ENCODE measurements at regions not wholly inside any gene's neighbourhood (a gene's known extent, or its start where the extent isn't known, plus 50 kb on each side); places are given as distances from the start of the nearest gene placed in this dataset.

GRCh38 chr12:118641249-118641648 lies 264.9 kb downstream of the SUDS3 start:
- whole genome bisulfite sequencing, 3 donors: 66 to 72% (median 68%) methylated on average over 3 of the region's 3 CpGs
- DNase-seq: no peak
- TF ChIP-seq, protein P1, sequence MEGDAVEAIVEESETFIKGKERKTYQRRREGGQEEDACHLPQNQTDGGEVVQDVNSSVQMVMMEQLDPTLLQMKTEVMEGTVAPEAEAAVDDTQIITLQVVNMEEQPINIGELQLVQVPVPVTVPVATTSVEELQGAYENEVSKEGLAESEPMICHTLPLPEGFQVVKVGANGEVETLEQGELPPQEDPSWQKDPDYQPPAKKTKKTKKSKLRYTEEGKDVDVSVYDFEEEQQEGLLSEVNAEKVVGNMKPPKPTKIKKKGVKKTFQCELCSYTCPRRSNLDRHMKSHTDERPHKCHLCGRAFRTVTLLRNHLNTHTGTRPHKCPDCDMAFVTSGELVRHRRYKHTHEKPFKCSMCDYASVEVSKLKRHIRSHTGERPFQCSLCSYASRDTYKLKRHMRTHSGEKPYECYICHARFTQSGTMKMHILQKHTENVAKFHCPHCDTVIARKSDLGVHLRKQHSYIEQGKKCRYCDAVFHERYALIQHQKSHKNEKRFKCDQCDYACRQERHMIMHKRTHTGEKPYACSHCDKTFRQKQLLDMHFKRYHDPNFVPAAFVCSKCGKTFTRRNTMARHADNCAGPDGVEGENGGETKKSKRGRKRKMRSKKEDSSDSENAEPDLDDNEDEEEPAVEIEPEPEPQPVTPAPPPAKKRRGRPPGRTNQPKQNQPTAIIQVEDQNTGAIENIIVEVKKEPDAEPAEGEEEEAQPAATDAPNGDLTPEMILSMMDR (IDR thresholded peaks at IDR 0.05): no peak
- intact Hi-C loops (cut with DNase I): no loop called here
- Histone ChIP-seq H3K36me3 (ENCODE audit: insufficient read depth in 1 of 2, low read depth in 1 of 2) (no peaks in the 10 kb centered on the region), H3K27ac (no peak overlapping the region), H3K9me3 (no peaks in the 10 kb centered on the region), H3K27me3 (ENCODE audit: insufficient read depth in 3 of 3, low read length in 2 of 3) (no peaks in the 10 kb centered on the region), H3K4me1 (no peaks in the 10 kb centered on the region), H3K4me3 (no peak overlapping the region)
- ATAC-seq: no peak

GRCh38 chr12:118645219-118645618 lies 268.9 kb downstream of the SUDS3 start:
- 18 to 24% (median 19%) methylated on average over 3 of the region's 3 CpGs for WGBS, 3 donors
- no peak overlapping the region for H3K4me3 ChIP-seq
- H3K4me1 ChIP-seq: no peaks in the 10 kb centered on the region
- H3K9me3 ChIP-seq: no peaks in the 10 kb centered on the region
- intact Hi-C loops (cut with DNase I): no loop called here
- no peak overlapping the region for H3K27ac ChIP-seq
- H3K36me3 ChIP-seq (ENCODE audit: insufficient read depth in 1 of 2, low read depth in 1 of 2): no peaks in the 10 kb centered on the region
- H3K27me3 ChIP-seq (ENCODE audit: insufficient read depth in 3 of 3, low read length in 2 of 3): no peaks in the 10 kb centered on the region
- DNase-seq (no peak), ATAC-seq (no peak)
- TF ChIP-seq, protein P1 (IDR thresholded peaks at IDR 0.05): no peak

GRCh38 chr12:118649765-118650585 lies 273.6 kb downstream of the SUDS3 start:
- no peaks in the 10 kb centered on the region for H3K9me3 ChIP-seq
- ATAC-seq: no peak
- intact Hi-C loops (cut with DNase I): no loop called here

GRCh38 chr12:118650586-118650960 lies 274.2 kb downstream of the SUDS3 start:
- H3K9me3 ChIP-seq: no peaks in the 10 kb centered on the region
- no peak overlapping the region for H3K27ac ChIP-seq
- ATAC-seq (no peak), DNase-seq (no peak)
- no peaks in the 10 kb centered on the region for H3K27me3 ChIP-seq (ENCODE audit: insufficient read depth in 3 of 3, low read length in 2 of 3)
- H3K4me3 ChIP-seq: no peak overlapping the region
- H3K4me1 ChIP-seq: no peaks in the 10 kb centered on the region
- 91 to 93% (median 92%) methylated on average over 7 of the region's 7 CpGs for WGBS, 3 donors
- no peaks in the 10 kb centered on the region for H3K36me3 ChIP-seq (ENCODE audit: insufficient read depth in 1 of 2, low read depth in 1 of 2)
- TF ChIP-seq, protein P1 (IDR thresholded peaks at IDR 0.05): no peak
- intact Hi-C loops (cut with DNase I): no loop called here

More at GRCh38 chr12:118649765-118650585, 273.6 kb downstream of the SUDS3 start:
- Histone ChIP-seq H3K27me3 (ENCODE audit: insufficient read depth in 3 of 3, low read length in 2 of 3) (no peaks in the 10 kb centered on the region), H3K4me1 (no peaks in the 10 kb centered on the region), H3K4me3 (no peak overlapping the region), H3K27ac (no peak overlapping the region), H3K36me3 (ENCODE audit: insufficient read depth in 1 of 2, low read depth in 1 of 2) (no peaks in the 10 kb centered on the region)
- DNase-seq: no peak
- WGBS, 3 donors: 81 to 84% (median 81%) methylated on average over 19 of the region's 19 CpGs
- TF ChIP-seq, protein P1 (IDR thresholded peaks at IDR 0.05): no peak

DNA sequence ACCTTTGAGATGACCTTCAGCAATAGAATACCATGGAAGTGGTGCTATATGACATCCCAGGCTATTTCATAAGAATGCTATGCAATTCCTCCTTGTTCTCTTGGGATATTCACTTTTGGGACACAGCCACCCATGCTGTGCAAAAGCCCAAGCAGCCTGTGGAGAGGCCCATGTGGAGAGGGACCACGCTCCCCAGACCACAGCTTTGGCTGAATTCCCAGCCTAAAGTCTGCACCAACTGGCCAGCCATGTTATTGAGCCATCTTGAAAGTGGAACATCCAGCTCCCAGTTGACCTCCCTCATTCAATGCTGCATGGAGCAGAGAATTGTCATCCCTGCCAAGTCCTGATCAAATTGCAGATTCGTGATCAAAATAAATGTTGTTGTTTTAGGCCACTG lies 275.1 kb downstream of the SUDS3 start:
- H3K27me3 ChIP-seq (ENCODE audit: insufficient read depth in 3 of 3, low read length in 2 of 3): no peaks in the 10 kb centered on the region
- DNase-seq: no peak
- no peak for ATAC-seq
- TF ChIP-seq, protein P1 (IDR thresholded peaks at IDR 0.05): no peak
- intact Hi-C loops (cut with DNase I): no loop called here
- 23 to 47% (median 45%) methylated on average over 2 of the region's 2 CpGs for WGBS, 3 donors
- no peaks in the 10 kb centered on the region for H3K4me1 ChIP-seq
- H3K27ac ChIP-seq: no peak overlapping the region
- H3K9me3 ChIP-seq: no peaks in the 10 kb centered on the region
- H3K4me3 ChIP-seq: no peak overlapping the region
- no peaks in the 10 kb centered on the region for H3K36me3 ChIP-seq (ENCODE audit: insufficient read depth in 1 of 2, low read depth in 1 of 2)

All from psoas muscle (tissue), 7 donors.